ENCODE measurements at regions not wholly inside any gene's neighbourhood (a gene's known extent, or its start where the extent isn't known, plus 50 kb on each side); places are given as distances from the start of the nearest gene placed in this dataset.

- no peak for DNase-seq (ENCODE audit: low spot score)
Observed at GRCh38 chr4:104677116-104677515, 182.4 kb upstream of the CXXC4 start.

- DNase-seq (ENCODE audit: low spot score), result no peak
Observed at GRCh38 chr4:104682311-104682710, 187.6 kb upstream of the CXXC4 start.

DNA sequence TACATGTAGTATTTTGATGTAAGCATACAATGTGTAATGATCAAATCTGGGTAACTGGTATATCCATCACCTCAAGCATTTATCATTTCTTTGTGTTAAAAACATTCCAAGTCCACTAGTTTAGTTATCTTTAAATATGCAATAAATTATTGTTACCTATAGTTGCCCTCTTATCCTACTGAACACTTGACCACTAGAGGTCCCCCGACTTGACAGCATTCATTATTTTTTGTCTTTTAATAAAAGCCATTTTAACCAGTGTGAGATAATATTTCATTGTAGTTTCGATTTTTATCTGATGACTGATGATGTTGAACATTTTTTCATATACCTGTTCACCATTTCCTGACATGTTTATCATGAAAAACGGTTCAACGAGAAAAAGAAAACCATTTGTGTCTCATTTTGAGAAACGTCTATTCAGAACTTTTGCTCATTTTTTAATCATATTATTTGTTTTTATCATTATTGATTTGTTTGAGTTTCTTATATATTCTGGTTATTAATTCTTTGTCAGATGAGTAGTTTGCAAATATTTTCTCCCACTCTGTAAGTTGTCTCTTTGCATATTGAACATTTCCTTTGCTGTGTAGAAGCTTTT is 199.0 kb upstream of the CXXC4 start:
- no peak for DNase-seq (ENCODE audit: low spot score)

DNA sequence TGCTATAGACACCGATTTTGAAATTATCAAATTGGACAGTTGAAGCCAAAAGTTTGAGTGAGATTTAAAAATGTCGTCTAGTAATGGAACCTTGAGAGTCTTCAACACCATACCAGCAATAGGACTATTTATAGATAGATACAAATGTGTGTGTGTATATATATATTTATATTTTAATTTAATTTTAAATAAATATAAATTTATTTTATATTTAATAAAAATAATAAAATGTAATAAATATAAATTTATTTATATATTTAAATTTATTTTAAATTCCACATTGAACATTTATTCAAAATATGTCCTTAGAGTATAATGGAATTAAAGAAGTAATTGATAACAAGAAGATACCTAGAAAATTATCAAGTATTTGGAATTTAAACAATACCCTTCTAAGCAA is 221.9 kb upstream of the CXXC4 start:
- DNase-seq (ENCODE audit: low spot score), result no peak

- no peak for DNase-seq (ENCODE audit: low spot score)
Observed at GRCh38 chr4:104719539-104720230, 225.0 kb upstream of the CXXC4 start.

DNA sequence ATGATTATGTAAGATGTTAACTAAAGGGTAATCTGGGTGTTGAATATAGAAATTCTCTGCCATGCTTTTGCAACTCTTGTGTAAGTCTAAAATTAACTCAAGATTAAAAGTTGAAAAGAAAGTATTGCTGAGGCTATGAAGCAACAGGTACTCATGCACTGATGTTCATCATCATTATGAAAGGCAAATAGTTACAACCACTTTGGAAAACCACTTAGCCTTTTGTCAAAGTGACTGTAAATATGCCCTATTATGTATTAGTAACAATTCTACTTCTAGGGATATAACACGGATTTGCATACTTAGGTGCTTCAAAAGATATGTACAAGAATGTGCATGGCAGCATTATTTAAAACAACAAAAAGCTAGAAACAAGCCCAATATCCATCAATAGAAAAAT is 227.8 kb upstream of the CXXC4 start:
- no peak for DNase-seq (ENCODE audit: low spot score)

- no peak for DNase-seq (ENCODE audit: low spot score)
Observed at GRCh38 chr4:104726002-104726401, 231.3 kb upstream of the CXXC4 start.

GRCh38 chr4:104727643-104728042 is 232.9 kb upstream of the CXXC4 start:
- no peak for DNase-seq (ENCODE audit: low spot score)

- DNase-seq (ENCODE audit: low spot score), result no peak
Observed at GRCh38 chr4:104728380-104729122, 233.9 kb upstream of the CXXC4 start.

DNA sequence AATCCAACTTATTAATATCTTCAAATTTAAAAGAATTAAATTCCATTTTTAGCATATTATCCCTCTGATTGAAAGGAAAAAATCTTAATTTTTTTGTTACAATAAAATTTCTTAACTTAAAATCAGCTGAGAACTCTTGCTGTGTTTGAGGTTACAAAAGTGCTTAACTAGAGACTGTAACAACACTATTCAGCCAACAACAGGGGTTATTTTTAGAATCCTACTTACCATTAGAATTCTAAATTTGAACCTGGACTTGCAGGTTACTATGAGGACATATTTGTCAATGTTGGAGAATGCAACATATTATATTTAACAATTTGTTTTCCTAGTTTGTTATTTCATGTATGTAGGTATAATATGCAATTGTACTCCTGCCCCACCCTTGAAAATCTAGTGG is 238.1 kb upstream of the CXXC4 start:
- DNase-seq (ENCODE audit: low spot score), result no peak

GRCh38 chr4:104735174-104735573 is 240.5 kb upstream of the CXXC4 start:
- no peak for DNase-seq (ENCODE audit: low spot score)

GRCh38 chr4:104740161-104740560 is 245.5 kb upstream of the CXXC4 start:
- no peak for DNase-seq (ENCODE audit: low spot score)

- DNase-seq (ENCODE audit: low spot score), result no peak
Observed at GRCh38 chr4:104743215-104743653, 248.5 kb upstream of the CXXC4 start.

DNA sequence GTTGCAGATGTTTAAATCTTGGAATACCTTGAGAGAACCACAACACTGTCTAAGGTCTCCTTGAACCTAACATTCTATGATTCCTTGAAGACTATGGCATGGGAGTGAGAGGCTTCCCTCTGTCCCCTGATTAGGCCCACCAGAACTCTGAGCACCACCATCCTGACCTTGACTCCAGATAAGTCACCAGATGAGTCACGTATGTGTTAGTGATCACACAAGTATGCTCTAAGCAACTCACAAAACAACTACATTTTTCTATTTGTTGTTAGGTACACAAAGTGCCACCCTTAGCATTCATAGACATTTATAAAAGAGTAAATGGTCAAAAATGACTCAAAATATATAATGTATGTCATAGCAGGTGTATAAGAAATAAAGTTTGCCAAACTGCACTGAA is 252.9 kb upstream of the CXXC4 start:
- DNase-seq (ENCODE audit: low spot score), result no peak

- DNase-seq (ENCODE audit: low spot score), result no peak
Observed at GRCh38 chr4:104749062-104749461, 254.4 kb upstream of the CXXC4 start.

DNA sequence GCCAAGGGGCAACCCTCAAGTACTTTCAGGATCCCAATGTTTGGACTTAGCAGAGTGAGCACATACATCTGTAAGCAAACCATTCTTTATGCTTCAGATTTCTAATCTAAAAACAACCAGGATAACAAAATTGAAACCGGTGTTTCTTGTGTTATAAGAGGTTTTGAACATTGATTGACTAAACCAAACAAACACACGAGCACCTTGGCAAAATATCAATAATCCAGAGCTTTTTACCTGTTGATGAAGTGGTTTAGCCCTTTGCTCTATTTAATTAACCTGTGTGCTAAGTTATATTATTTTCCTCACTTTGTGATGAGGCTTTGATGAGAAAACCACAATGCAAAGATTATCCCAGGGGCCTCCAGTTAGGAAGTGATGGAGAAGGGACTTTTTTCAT is 255.3 kb upstream of the CXXC4 start:
- no peak for DNase-seq (ENCODE audit: low spot score)

GRCh38 chr4:104751468-104751867 is 256.8 kb upstream of the CXXC4 start:
- DNase-seq (ENCODE audit: low spot score), result no peak

- DNase-seq (ENCODE audit: low spot score), result no peak
Observed at GRCh38 chr4:104752337-104752736, 257.6 kb upstream of the CXXC4 start.

DNA sequence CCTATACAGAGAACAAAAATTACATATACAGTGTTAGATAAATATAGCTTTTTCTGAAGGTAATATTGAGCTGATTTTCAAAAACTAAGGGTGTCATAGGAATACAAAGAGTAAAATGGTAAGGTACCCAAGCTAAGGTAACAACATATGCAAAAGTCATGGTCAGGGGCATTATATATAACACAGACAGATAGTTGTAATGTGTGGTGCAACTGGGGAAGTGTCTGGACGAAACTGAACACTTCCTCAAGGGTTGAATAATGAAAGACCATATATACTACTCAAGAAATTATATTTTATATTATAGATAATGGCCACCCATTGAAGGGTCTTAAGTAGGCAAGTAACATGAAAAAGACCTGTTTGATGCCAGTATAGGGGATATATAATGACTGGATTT is 262.1 kb upstream of the CXXC4 start:
- no peak for DNase-seq (ENCODE audit: low spot score)

DNA sequence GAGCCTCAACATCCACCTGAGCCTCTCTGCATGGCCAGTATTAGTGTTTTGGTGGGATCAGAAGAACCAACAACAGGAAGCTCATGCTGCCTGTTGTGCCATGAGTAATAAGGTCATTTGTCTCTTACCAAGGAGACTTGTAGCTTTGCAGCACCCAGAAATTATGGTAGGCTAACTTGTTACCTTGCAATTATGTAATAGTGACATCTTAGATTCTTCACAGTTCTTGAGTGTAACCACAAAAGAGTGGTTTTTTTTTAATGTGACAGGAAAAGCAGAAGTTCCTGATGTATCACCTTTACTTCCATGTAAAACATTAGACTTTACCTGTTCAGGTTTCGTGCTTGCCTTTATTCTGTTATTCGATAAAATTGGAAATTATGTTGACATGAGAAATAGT is 263.9 kb upstream of the CXXC4 start:
- no peak for DNase-seq (ENCODE audit: low spot score)

- DNase-seq (ENCODE audit: low spot score), result no peak
Observed at GRCh38 chr4:104763554-104764222, 269.0 kb upstream of the CXXC4 start.

DNA sequence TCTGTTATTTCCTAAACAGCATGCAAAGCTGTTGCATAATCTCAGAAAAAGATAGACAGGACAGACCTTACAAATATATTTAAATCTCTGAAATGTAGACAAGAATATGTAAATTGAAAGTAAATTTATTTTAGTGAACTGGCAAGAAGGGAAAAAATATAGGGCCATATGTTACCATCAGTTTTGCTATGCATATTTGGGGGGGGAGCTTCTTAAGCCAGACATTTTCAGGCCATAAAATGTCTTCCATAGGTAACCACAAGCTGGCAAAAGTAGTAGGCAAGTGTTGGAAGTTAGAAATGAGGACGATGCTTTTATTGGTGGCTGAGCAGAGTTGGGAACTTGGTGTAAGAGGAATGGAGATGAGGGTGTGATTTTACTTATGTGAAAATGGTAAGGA is 272.0 kb upstream of the CXXC4 start:
- DNase-seq (ENCODE audit: low spot score), result no peak

DNA sequence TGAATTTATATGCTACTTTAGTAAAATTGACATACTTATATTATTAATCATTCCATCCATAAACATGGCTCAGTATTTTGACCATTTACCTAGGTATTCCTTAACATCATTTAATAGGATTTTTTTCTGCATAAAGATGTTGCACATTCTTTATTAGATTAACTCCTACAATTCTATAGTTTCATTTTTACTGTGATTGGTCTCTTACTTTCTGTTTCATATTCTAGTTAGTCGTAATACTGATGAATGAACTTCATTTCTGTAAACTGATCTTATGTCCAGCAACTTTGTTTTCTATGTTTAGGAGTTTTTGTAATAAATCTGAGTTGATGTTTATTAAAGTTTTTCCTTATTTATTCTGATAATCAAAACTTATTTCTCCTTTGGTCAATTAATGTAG is 278.2 kb upstream of the CXXC4 start:
- DNase-seq (ENCODE audit: low spot score), result no peak
